ENCODE measurements at regions not wholly inside any gene's neighbourhood (a gene's known extent, or its start where the extent isn't known, plus 50 kb on each side); places are given as distances from the start of the nearest gene placed in this dataset.
"Not testable (repeated sequence)": the region's sequence is repeated elsewhere in the genome, so short reads cannot be mapped to it uniquely, and the experiment has no call there.

- DNase-seq: not testable (repeated sequence)
These were observed 2131.5 kb downstream of the TP53TG3F start for GRCh38 chr16:35590913-35591312.

- DNase-seq: no peak
These were observed 2137.1 kb downstream of the TP53TG3F start for GRCh38 chr16:35596467-35596866.

GRCh38 chr16:35598696-35599332 is 2139.4 kb downstream of the TP53TG3F start:
- peak; percentile 20 for DNase-seq

- DNase-seq: no peak
These were observed 2140.2 kb downstream of the TP53TG3F start for GRCh38 chr16:35599429-35600160.

DNA sequence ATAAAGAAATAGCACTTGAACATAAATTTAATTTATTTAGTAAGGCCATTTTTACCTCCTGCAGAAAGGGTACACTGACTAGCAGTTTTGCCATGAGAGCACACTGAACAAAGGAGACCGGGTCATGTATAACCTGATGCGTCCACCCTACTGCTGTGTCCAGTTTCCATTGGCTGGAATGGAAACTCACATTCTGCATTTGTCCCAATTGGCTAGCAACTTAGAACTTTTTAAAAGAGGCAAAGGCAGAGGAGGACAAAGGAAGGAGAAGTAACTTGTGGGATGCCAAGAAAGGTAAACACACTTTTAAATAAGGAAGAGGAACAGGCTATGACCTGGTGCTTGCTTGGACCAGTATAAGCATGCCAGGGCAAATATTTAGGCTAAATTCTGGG is 2140.7 kb downstream of the TP53TG3F start:
- not testable (repeated sequence) for DNase-seq

GRCh38 chr16:35602116-35602515 is 2142.7 kb downstream of the TP53TG3F start:
- DNase-seq: no peak

DNA sequence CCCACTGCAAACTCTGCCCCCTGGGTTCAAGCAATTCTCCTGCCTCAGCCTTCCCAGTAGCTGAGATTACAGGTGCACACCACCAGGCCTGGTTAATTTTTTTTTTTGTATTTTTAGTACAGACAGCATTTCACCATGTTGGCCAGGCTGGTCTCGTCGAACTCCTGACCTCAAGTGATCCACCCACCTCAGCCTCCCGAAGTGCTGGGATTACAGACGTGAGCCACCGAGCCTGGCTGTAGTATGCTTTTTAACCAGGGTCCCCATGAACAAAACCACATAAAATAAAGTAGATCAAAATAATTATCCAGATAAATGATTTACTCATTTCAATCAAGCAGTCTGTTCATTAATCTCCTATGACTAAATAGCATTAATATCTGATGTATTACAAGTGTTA is 2144.0 kb downstream of the TP53TG3F start:
- not testable (repeated sequence) for DNase-seq

DNA sequence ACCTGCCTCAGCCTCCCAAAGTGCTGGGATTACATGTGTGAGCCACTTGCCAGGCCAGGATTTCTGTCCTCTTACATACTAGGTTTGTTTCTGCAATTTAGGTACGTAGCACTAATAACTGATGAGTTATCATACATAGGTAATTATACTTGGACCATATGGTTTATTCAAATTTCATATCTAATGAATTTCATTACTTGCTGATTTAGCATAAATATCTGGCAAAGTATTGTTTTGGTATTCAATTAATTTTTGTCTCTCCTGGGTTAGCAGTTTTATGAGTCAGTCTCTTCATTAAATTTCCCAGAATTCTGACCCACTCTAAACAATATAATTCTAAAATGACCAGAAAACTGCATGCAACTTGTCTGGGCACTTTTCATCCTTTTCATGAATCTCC is 2146.5 kb downstream of the TP53TG3F start:
- DNase-seq: no peak

GRCh38 chr16:35614883-35615282 is 2155.5 kb downstream of the TP53TG3F start:
- DNase-seq: not testable (repeated sequence)

GRCh38 chr16:35619176-35619575 is 2159.8 kb downstream of the TP53TG3F start:
- DNase-seq: not testable (repeated sequence)

- DNase-seq: no peak
These were observed 2166.6 kb downstream of the TP53TG3F start for GRCh38 chr16:35626041-35626440.

DNA sequence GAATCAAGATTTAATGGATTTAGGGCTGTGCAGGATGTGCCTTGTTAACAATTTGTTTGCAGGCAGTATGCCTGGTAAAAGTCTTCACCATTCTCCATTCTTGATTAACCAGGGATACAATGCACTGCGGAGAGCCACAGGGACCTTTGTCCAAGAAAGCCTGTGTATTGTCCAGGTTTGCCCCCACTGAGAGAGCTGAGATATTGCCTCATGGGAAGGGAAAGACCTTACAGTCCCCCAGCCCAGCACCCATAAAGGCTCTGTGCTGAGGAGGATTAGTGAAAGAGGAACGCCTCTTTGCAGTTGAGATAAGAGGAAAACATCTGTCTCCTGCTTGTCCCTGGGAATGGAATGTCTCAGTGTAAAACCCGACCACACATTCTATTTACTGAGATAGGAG is 2169.6 kb downstream of the TP53TG3F start:
- no peak for DNase-seq

GRCh38 chr16:35631261-35631945 is 2172.0 kb downstream of the TP53TG3F start:
- DNase-seq: no peak

DNA sequence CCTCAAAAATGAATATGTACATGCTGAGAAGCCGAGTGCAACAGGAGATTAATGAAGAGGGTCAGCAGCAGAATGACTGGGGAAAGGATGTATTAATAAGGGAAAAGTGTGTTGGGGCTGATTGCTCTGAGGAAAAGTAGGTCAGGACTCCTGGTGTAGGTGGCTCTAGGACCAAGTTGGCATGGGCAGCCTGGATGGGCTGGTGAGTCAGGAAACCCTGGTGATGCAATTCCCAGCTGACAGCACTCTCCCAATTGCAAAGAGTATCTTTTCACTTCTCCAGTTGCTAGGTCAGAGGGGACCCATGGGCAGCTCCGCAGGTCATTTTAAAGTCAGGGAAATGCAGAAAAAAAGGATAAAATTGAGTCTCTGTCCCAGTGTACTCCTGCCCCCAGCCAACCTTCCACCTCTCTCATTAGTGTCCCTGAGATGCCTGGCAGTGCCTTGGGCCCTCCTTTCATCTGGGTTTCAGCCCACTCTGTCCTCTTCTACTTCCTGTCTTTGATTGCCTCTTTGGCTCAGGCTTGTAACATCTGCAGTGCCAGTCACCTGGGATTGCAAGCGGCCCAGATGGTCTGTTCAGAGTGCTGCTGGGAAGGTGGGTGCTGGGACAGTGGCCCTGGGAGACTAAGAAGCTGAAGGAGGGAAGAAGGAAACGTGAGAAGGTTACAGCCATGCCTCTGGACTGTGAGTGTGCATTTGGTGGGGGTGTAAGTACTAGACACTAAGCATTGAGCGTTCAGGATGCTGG is 2177.2 kb downstream of the TP53TG3F start:
- no peak for DNase-seq

DNA sequence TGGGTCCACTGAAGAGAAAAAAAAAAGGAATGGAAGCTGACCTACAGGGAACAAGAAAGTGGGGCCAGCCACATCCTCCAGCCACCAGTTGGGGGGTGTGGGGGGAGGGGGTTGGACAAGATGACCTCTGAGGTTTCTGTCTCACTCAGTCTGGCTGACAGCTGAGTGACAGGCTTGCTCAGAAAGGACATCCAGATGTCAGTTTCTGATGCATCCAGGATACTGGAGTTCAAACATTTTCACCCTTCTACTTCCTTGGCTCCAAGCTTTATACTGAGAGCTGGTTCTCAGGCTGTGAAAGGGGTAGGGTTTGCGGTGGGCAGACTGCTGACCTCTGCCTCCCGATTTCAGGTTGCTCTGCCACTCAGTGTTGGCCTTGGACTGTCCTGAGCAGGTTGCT is 2178.3 kb downstream of the TP53TG3F start:
- DNase-seq: no peak

DNA sequence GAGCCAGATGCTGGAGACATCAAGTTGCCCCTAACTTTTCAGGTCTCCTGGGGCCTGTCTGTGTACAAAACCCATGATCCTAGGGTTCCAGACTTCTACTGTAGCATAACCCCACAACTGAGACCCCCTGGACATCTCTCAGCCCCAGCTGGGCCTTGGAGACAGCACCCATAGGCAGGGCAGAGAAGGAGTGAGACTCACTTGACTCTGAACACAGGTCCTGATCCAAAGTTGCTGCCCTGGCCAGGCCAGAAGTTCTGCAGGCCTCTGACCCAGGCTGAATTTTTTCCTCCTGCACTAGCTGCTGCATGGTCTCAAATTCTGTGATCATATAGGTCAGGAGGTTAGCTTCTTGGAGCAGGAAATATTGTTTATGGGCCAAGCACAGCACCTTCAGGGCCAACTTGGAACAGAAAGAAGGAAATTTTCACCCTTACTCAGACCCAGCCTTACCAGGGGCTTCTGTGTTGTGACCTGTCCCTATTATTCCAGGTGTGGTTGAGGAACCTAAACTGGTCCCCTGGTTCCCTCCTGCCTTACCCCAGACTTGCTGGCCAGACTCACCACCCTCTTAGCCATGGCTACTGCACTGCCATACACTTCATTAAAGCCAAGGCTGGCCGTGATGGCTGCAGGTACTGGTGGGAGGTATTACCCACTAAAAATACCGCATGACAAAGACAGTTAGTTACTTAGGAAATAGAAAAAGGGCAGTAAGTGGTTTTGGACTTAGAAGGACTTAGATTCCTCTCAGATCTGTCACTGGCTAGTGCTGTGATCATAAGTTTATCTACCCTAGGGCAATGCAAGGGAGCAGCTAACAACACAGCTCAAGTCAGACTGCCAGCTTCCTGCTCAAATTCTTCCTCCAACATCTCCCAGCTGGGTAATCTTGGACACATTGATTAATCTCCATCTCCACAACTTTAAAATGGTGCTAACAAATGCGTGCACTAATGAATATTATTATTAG is 2180.1 kb downstream of the TP53TG3F start:
- DNase-seq: no peak

DNA sequence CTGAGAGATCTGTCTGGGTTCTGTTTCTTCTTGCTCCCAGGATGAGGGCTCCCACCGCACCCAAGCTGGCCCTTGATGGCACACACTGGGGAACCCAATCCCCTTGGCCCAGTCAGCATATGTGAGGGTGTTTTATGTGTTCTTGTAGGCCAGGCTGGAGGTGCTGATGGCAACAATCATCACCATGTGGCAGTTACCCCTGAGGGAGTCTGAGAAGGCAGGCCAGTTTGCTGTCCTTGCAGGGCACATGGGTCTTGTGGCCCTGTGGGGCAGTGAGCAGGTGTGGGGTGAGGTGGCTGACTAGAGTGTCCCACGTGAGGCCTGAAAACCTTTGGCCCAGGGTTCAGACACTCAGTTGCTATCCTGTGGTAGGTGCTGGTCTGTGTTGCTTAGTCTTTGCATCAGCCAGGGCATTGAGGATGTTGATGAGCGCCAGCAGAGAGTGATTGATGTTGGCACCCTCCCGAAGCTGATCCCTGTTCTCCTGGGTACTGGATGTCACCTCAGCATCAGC is 2183.0 kb downstream of the TP53TG3F start:
- DNase-seq: no peak

- no peak for DNase-seq
These were observed 2192.4 kb downstream of the TP53TG3F start for GRCh38 chr16:35651841-35652240.

GRCh38 chr16:35664091-35664693 is 2204.8 kb downstream of the TP53TG3F start:
- no peak for DNase-seq

DNA sequence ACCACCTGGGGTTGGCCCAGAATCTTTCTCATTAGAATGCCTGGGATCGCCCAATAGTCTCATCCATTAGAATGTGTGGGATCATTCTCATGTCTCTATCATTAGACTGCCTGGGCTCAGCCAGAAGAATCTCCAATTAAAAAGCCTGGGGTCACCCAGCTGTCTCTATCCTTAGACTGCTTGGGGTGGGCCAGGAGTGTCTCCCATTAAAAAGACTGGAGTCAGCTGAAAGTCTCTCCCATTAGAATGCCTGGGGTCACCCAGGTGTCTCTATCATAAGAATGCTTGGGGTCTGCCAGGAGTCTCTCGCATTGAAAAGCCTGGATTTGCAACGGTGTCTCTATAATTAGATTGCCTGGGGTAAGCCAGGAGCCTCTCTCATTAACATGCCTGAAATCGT is 2225.7 kb downstream of the TP53TG3F start:
- no peak for DNase-seq

- DNase-seq: no peak
These were observed 2227.2 kb downstream of the TP53TG3F start for GRCh38 chr16:35686595-35686994.
